T-helper 17 cell (primary cell): ENCODE measurements at regions not wholly inside any gene's neighbourhood (a gene's known extent, or its start where the extent isn't known, plus 50 kb on each side); places are given as distances from the start of the nearest gene placed in this dataset.

Source experiments
- ATAC-seq: fragments of 150-1000 bp; cut with Tn5 transposase; 2 replicates; pipeline ENCODE4 v1.10.0; 2021; ENCODE audit warnings: mild to moderate bottlenecking, moderate library complexity
- DNase-seq, 3 donors: peaks; one replicate each; pipeline versions ENCODE4 v3.0.0 to v3.0.0-alpha.2; 2020 to 2021
- H3K9me3 ChIP-seq: one replicate; pipeline ENCODE4 v1.7.0; 2013; ENCODE audit warnings: low read length, mild to moderate bottlenecking; ENCODE audit not compliant: control insufficient read depth, poor library complexity, severe bottlenecking
- H3K27ac Mint-ChIP-seq: one replicate; pipeline ENCODE4 v1.8.0; 2022; ENCODE audit warnings: mild to moderate bottlenecking, moderate library complexity, mixed read lengths
- H3K27me3 Mint-ChIP-seq: one replicate; pipeline ENCODE4 v1.8.0; 2022; ENCODE audit warnings: mixed read lengths
- H3K36me3 Mint-ChIP-seq: one replicate; pipeline ENCODE4 v1.8.0; 2022; ENCODE audit warnings: low read depth, mixed read lengths
- H3K4me1 Mint-ChIP-seq: one replicate; pipeline ENCODE4 v1.8.0; 2022; ENCODE audit warnings: mild to moderate bottlenecking, mixed read lengths
- H3K4me3 Mint-ChIP-seq: one replicate; pipeline ENCODE4 v1.8.0; 2022; ENCODE audit warnings: mild to moderate bottlenecking, moderate library complexity, mixed read lengths

DNA sequence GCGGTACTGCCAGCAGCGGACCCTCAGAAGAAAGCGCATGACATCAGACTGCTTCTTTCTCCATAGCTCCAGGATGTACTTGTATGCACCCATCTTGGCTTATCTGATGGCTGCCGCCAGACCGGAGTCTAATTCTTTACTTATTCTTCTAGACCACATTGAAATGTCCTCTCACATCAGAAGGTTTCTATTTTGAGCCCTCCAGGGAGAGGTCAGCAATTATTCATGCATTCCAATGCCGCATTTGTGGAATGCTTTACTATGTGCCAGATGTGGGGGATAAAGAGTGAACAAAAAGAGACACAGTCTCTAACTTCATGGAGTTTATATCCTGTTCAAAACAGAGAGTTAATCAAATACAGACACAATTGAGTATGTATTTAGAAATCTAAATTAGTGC, 230.1 kb downstream of the MIAT start:
- Mint-ChIP-seq H3K4me3 (no peak overlapping the region), H3K27me3 (peaks cover 18% of the 10 kb centered on the region), H3K36me3 (peaks cover 7% of the 10 kb centered on the region), H3K27ac (no peak overlapping the region), H3K4me1 (no peaks in the 10 kb centered on the region)
- no peaks in the 10 kb centered on the region for H3K9me3 ChIP-seq
- no peak for DNase-seq
- no peak for ATAC-seq

DNA sequence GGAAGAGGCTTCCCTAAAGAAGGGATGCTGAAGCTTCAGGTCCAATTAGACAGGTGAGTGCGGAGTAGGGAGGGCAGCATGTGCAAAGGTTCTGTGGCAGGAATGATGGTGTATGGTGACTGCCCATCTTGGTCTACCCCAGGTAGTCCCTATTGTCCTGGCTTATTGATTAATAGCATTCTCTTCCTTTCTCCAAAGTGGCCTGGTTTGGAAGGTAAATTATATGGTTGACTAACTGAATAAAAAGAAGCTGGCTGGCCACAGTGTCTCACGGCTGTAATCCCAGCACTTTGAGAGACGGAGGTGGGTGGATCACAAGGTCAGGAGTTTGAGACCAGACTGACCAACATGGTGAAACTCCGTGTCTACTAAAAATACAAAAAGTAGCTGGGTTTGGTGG, 230.5 kb downstream of the MIAT start:
- Mint-ChIP-seq H3K27ac (no peak overlapping the region), H3K27me3 (peaks cover 23% of the 10 kb centered on the region), H3K36me3 (peaks cover 7% of the 10 kb centered on the region), H3K4me3 (no peak overlapping the region), H3K4me1 (no peaks in the 10 kb centered on the region)
- H3K9me3 ChIP-seq, result no peaks in the 10 kb centered on the region
- no peak for DNase-seq
- ATAC-seq, result no peak

DNA sequence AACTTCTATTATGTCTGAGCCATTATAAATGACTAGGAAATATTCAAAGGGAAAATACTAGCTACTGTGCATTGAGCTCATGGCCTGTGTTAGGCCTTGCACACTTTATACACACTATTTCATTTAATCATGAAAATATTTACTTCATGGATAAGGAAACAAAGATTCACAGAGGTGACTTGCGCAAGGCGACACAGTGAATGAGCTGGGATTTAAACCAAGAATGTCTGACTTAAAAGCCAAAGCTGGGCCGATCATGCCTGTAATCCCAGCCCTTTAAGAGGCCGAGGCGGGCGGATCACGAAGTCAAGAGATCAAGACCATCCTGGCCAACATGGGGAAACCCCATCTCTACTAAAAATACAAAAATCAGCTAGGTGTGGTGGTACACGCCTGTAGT, 231.5 kb downstream of the MIAT start:
- Mint-ChIP-seq H3K27me3 (peaks cover 30% of the 10 kb centered on the region), H3K4me1 (no peaks in the 10 kb centered on the region), H3K4me3 (no peak overlapping the region), H3K27ac (no peak overlapping the region), H3K36me3 (peaks cover 7% of the 10 kb centered on the region)
- no peaks in the 10 kb centered on the region for H3K9me3 ChIP-seq
- DNase-seq (no peak), ATAC-seq (no peak)

DNA sequence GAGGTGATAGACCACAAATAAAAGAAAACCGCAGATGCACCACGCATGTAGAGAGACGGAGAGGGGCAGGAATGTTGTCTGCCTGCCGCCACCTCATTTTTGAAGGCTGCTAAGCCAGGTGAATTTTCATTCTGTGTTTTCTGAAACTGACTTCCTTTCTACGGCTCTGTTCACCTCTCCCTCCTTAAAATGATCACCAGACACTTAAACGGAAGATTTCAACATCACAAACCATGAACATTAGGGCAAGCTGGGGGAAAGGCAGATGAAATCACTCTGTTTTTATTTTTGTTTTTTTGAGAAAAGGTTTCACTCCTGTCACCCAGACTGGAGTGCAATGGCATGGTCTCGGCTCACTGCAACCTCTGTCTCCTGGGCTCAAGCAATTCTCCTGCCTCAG, 232.4 kb downstream of the MIAT start:
- Mint-ChIP-seq H3K27me3 (peaks cover 30% of the 10 kb centered on the region), H3K36me3 (peaks cover 7% of the 10 kb centered on the region), H3K4me3 (no peak overlapping the region), H3K27ac (no peak overlapping the region), H3K4me1 (no peaks in the 10 kb centered on the region)
- ATAC-seq (no peak), DNase-seq (no peak)
- H3K9me3 ChIP-seq, result no peaks in the 10 kb centered on the region

DNA sequence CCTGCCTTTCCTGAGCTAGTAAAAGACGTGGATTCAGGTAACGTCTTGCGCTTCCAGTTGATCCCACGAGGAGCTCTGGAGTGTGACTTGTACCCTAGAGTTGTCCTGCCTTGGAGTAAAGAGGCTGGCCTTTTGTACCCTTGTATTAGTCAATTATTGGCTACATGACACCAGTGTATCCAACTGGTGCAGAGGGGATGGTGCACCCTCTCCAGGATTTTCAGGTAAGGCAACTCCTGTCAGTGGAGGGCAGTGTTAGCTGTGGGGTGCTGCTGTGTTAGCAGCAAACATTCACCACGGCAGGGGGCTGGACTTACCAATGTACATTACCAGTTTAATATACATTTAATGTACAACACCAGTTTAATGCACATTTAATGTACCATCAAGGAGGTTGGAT, 233.5 kb downstream of the MIAT start:
- Mint-ChIP-seq H3K27me3 (peaks cover 30% of the 10 kb centered on the region), H3K36me3 (peaks cover 7% of the 10 kb centered on the region), H3K4me1 (no peaks in the 10 kb centered on the region), H3K27ac (no peak overlapping the region), H3K4me3 (no peak overlapping the region)
- DNase-seq, result no peak
- ATAC-seq, result no peak
- no peaks in the 10 kb centered on the region for H3K9me3 ChIP-seq

DNA sequence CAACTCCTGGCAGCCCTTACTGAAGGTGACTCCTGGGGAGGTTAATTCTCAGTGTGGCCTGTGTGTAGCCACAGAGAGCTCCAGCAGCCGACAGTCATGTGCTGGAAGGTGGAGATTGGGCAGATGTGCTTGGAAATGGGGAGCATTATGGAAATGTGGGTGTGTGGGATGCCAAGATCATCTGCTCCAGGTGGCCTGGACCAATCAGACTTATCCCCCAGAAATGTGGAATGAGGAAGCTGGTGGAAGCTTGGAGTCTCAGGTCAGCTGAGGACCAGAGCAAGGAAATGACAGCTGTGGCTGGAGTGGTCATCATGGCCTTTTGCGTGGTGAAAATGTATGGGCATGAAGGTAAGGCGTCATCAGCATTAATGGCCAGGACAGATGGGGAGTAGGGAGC, 234.0 kb downstream of the MIAT start:
- H3K27me3 Mint-ChIP-seq, result peaks cover 30% of the 10 kb centered on the region
- no peaks in the 10 kb centered on the region for H3K4me1 Mint-ChIP-seq
- ATAC-seq, result no peak
- DNase-seq, result no peak
- H3K4me3 Mint-ChIP-seq, result no peak overlapping the region
- no peaks in the 10 kb centered on the region for H3K9me3 ChIP-seq
- H3K27ac Mint-ChIP-seq, result no peak overlapping the region
- H3K36me3 Mint-ChIP-seq, result peaks cover 7% of the 10 kb centered on the region

DNA sequence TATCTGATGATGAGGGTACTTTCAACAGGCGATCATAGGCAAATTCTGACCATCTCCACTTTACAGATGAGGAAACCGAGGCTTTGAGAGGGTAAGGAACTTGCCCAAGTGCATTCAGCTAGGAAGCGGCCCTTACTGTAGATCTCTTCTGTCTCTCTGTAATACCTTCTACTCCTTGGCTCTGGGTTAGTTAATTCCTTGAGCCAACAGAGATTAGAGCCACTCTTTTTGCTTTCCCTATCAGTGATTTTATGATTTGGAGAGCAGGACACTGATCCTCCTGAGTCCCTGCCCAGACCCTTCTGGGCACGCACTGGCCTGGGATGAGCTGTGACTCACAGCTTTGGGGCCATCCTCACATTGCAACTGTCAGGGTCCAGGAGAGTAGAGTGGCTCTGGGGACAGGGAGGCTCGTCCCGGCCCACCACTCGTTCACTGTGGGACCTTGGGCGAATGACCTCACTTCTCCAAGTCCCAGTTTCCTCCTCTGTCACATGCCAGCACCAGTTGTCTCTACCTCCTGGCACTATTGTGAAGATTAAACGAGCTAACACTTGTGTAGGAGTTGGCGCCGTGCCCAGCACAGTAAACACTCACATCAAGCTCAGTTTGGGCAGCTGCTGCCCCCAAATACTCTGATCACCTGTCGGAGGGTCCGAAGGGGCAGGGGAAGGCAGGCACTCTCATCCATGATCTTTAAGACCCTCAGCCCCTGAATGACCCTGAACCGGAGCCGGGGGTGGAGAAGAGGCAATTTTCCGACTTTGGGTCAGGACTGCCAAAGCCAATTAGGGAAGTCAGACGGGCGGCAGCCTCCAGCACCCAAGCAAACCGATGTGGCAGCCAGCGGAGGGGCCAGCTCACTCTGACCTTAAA, 235.0 kb downstream of the MIAT start:
- peaks cover 35% of the 10 kb centered on the region for H3K27me3 Mint-ChIP-seq
- H3K27ac Mint-ChIP-seq, result no peak overlapping the region
- H3K36me3 Mint-ChIP-seq, result peaks cover 7% of the 10 kb centered on the region
- no peak overlapping the region for H3K4me3 Mint-ChIP-seq
- no peaks in the 10 kb centered on the region for H3K4me1 Mint-ChIP-seq
- H3K9me3 ChIP-seq, result no peaks in the 10 kb centered on the region
- DNase-seq (no peak), ATAC-seq (no peak)

DNA sequence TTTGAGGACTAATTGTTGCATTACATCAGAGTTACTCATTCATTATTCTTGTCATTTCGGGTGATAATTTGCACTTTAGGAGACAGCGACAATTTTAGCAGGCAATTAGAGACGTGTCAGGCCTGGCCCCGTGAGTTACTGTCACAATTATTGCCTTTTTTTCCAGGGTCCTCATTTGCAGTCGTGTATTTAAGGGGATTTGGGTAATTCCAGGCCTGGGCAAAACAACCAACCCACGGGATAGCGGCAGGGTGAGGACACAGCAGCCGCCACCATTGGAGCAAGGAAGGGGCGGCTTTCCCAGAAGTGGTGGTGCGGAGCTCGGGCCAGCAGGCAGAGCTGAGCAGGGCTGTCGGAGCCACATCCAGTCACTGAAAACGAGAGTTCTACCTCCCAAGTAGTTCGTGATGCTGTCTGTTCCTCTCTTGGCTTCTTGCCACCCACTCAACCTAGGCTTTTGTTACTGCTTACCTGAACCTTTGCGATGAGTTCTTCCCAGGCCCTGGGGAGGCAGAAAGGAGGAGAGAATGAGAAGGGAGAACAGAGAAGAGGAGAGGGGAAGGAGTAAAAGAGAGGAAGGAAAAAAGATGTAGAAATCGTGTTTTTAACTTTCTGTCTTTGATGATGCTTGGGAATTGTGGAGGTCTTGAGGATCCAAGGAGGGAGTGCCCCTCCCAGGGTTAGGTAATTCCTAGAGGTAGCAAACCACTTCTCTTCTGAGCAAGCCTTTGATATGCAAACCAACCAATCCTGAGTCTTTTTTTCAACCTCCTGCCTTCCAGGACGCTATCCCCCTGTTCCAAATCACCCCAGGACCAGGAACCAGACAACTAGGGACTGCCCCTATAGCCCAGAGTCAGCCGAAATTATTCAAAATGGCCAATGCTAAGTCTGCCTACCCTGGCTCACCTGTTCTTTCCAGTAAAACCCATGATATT, 236.1 kb downstream of the MIAT start:
- ATAC-seq (no peak), DNase-seq (no peak)
- H3K27ac Mint-ChIP-seq, result no peak overlapping the region
- H3K27me3 Mint-ChIP-seq, result peaks cover 35% of the 10 kb centered on the region
- H3K4me1 Mint-ChIP-seq, result no peaks in the 10 kb centered on the region
- no peaks in the 10 kb centered on the region for H3K9me3 ChIP-seq
- peaks cover 10% of the 10 kb centered on the region for H3K36me3 Mint-ChIP-seq
- no peak overlapping the region for H3K4me3 Mint-ChIP-seq

DNA sequence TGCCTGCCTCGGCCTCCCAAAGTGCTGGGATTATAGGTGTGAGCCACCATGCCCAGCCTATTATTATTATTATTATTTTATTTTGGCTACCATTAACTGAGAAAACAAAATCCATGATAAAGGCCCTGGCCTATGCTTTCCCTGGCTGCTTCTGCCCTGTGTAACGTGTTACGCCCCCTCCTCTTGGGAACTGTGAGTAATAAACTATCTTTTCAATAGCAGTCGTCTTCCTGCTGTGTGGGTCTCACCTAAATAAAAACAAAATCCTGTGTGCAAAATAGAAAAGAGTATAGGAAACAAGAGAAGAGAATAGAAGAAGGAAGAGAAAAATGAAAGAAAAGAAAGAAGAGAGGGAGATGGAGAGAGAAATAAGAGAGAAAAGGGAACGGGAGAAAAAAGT, 237.0 kb downstream of the MIAT start:
- Mint-ChIP-seq H3K4me1 (no peaks in the 10 kb centered on the region), H3K4me3 (no peak overlapping the region), H3K27ac (no peak overlapping the region), H3K27me3 (peaks cover 42% of the 10 kb centered on the region), H3K36me3 (peaks cover 10% of the 10 kb centered on the region)
- DNase-seq (no peak), ATAC-seq (no peak)
- no peaks in the 10 kb centered on the region for H3K9me3 ChIP-seq

DNA sequence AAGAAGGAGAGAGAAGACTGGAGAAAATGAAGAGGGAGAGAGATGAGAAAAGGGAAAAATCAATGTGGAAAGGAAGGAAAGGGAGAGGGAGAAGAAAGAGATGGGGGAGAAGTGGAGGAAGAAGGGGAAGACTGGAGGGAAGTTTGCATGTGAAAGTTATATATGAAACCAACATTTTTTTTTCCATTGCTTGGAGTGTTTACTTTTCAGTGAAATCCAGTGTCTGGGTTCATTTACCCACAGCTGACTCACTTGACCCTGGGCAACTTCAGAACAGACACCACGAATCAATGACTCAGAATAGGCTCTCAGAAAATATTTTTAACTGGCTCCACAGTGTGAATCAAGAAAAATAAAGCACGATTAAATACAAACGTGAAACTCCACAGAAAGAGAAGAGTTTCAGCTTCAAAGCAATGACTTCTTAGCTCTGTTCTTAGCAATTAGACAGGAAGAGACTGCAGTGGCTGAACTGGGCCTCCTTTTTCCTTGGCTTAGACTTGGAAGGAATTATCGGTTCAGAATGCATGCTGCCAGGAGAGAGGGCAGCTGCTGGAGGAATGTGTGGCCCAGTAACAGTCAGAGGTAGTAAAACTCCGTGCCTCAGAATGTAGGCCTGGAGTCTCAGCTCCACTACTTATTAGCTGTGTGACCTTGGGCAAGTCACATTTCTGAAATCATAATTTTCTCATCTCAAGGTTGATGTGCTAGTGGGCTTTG, 237.5 kb downstream of the MIAT start:
- Mint-ChIP-seq H3K4me3 (no peak overlapping the region), H3K4me1 (no peaks in the 10 kb centered on the region), H3K36me3 (peaks cover 10% of the 10 kb centered on the region), H3K27ac (no peak overlapping the region), H3K27me3 (peaks cover 40% of the 10 kb centered on the region)
- DNase-seq, result no peak
- ATAC-seq, result no peak
- H3K9me3 ChIP-seq, result no peaks in the 10 kb centered on the region

DNA sequence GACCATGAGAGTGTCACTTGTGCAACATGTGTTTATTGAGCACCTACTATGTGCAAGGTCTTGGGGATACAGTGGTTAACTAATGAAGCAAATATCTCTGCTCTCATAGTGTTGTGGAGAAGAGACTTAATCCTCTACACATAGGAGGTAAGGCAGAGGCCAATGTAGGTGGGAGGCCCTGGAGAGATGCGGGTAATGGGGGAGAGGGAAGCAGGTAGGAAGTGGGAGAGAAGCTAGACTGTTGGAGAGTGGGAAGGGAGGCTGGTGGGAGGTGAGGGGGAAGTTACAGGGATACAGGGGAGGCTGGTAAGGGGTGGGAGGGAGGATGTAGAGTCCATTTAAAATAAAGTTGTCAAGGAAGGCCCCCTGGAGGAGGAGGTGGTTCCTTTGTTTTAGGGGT, 240.0 kb downstream of the MIAT start:
- Mint-ChIP-seq H3K27ac (no peak overlapping the region), H3K27me3 (peaks cover 38% of the 10 kb centered on the region), H3K36me3 (peaks cover 3% of the 10 kb centered on the region), H3K4me3 (no peak overlapping the region), H3K4me1 (no peaks in the 10 kb centered on the region)
- no peaks in the 10 kb centered on the region for H3K9me3 ChIP-seq
- DNase-seq (no peak), ATAC-seq (no peak)

DNA sequence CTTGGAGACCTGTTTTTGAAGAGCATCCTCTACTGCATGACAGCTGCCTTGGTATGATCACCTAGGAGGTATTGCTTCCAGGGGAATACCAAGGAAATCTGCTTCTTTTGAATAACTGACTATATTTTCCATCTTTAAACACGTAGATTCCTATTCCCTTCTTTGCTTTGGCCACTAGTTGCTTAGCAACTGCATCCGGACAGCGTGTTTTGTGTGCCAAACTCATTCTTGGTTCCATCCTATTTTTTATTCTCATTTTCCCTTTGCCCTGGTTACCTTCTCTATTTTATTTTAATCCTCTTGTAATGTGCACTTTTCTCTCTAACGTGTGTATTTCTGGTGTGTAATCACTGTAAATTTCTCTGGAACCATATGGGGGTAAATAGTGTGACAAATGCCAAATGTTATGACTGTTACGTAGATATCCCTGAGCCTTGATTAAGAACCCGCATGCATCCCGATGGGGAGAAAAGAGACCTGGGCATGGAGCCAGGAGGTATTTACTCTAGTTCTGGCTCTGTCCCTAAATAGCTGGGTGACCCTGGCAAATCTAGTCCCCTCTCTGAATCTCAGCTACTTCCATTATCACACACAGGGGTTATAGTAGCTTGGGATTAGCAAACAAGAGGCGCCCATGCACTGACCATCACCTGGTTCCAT, 241.7 kb downstream of the MIAT start:
- peaks cover 3% of the 10 kb centered on the region for H3K36me3 Mint-ChIP-seq
- H3K27me3 Mint-ChIP-seq, result peaks cover 38% of the 10 kb centered on the region
- no peak overlapping the region for H3K27ac Mint-ChIP-seq
- peaks cover 5% of the 10 kb centered on the region for H3K4me1 Mint-ChIP-seq
- ATAC-seq (no peak), DNase-seq (no peak)
- H3K4me3 Mint-ChIP-seq, result no peak overlapping the region
- no peaks in the 10 kb centered on the region for H3K9me3 ChIP-seq

DNA sequence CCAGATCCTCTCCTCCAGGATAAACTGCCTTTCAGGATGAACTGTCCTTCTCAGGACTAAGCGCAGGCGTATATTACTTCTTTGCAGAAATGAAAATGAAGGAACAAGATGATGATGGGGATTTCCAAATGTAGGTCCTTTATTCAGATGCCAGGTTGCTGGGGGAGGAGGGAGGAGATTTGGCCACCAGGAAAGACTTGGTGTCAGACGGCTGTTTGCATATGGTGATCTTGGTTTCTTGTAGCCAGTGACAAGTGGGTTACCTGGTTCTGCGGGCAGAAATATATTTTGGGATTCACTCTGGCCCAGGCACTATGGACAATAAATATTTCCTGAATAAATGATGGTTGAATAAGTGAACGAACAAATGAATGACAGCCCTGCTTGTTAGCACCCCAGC, 243.4 kb downstream of the MIAT start:
- no peaks in the 10 kb centered on the region for H3K9me3 ChIP-seq
- Mint-ChIP-seq H3K27ac (no peak overlapping the region), H3K4me3 (no peak overlapping the region), H3K27me3 (peaks cover 55% of the 10 kb centered on the region), H3K4me1 (peaks cover 7% of the 10 kb centered on the region), H3K36me3 (peaks cover 10% of the 10 kb centered on the region)
- no peak for DNase-seq
- ATAC-seq, result no peak
